Hepatocyte (in vitro differentiated cells): ENCODE measurements at regions not wholly inside any gene's neighbourhood (a gene's known extent, or its start where the extent isn't known, plus 50 kb on each side); places are given as distances from the start of the nearest gene placed in this dataset.

Experiments used
- DNase-seq: peaks from one replicate; pipeline ENCODE4 v3.0.0-alpha.2; 2016; ENCODE audit warnings: low spot score
- H2AFZ ChIP-seq: fragments of 200-600 bp; sonication (generic); 2 replicates; pipeline ENCODE4 v1.6.0; 2016; ENCODE audit warnings: antibody characterized with exemption, mild to moderate bottlenecking
- H3K27ac ChIP-seq: fragments of 200-600 bp; sonication (generic); 2 replicates; pipeline ENCODE4 v1.5.1; 2016; ENCODE audit warnings: mild to moderate bottlenecking
- H3K27me3 ChIP-seq: fragments of 200-600 bp; sonication (generic); 2 replicates; pipeline ENCODE4 v1.6.1; 2016
- H3K36me3 ChIP-seq: fragments of 200-600 bp; sonication (generic); replicated peaks from 2 replicates; pipeline ENCODE4 v1.5.1; 2016; ENCODE audit warnings: low read depth; ENCODE audit not compliant: insufficient read depth
- H3K4me1 ChIP-seq: fragments of 200-600 bp; sonication (generic); 2 replicates; pipeline ENCODE4 v1.5.1; 2016; ENCODE audit warnings: mild to moderate bottlenecking, moderate library complexity; ENCODE audit not compliant: insufficient read depth
- H3K4me2 ChIP-seq: fragments of 200-600 bp; sonication (generic); 2 replicates; pipeline ENCODE4 v1.6.0; 2016
- H3K4me3 ChIP-seq: fragments of 200-600 bp; sonication (generic); 2 replicates; pipeline ENCODE4 v1.5.1; 2016; ENCODE audit warnings: mild to moderate bottlenecking
- H3K79me2 ChIP-seq: fragments of 200-600 bp; sonication (generic); 2 replicates; pipeline ENCODE4 v1.6.0; 2017; ENCODE audit warnings: mild to moderate bottlenecking
- H3K9me2 ChIP-seq: fragments of 200-600 bp; sonication (generic); replicated peaks from 2 replicates; pipeline ENCODE4 v1.6.0; 2017; ENCODE audit warnings: mild to moderate bottlenecking; ENCODE audit not compliant: insufficient read depth
- H3K9me3 ChIP-seq: fragments of 200-600 bp; sonication (generic); 2 replicates; pipeline ENCODE4 v1.5.1; 2016; ENCODE audit warnings: low read depth, mild to moderate bottlenecking
- H4K20me1 ChIP-seq: fragments of 200-600 bp; sonication (generic); 2 replicates; pipeline ENCODE4 v1.6.0; 2016; ENCODE audit warnings: mild to moderate bottlenecking; ENCODE audit not compliant: insufficient read depth, poor library complexity, severe bottlenecking
- CTCF ChIP-seq: fragments of 200-600 bp; sonication (generic); IDR thresholded peaks from 2 replicates; pipeline ENCODE4 v1.5.1; 2016; ENCODE audit warnings: antibody characterized with exemption, mild to moderate bottlenecking; ENCODE audit not compliant: poor library complexity
- EZH2 ChIP-seq: fragments of 200-600 bp; sonication (generic); IDR thresholded peaks from 2 replicates; pipeline ENCODE4 v1.6.1; 2016; ENCODE audit warnings: antibody characterized with exemption, mild to moderate bottlenecking, borderline replicate concordance
- EZH2phosphoT487 ChIP-seq: fragments of 200-600 bp; sonication (generic); IDR thresholded peaks from one replicate; pipeline ENCODE4 v1.6.1; 2018; ENCODE audit warnings: antibody characterized with exemption, mild to moderate bottlenecking, low read depth, moderate library complexity; ENCODE audit not compliant: unreplicated experiment, severe bottlenecking
- WGBS: methylation state at CpG from one replicate; pipeline ENCODE4 v1.1.6; 2016; ENCODE audit warnings: low lambda C conversion rate; ENCODE audit errors: missing lambda C conversion rate; 5-methylcytosine and 5-hydroxymethylcytosine counted together

- Histone ChIP-seq H3K27me3 (no peaks in the 10 kb centered on the region), H3K9me3 (no peaks in the 10 kb centered on the region), H2AFZ (no peak overlapping the region), H3K79me2 (no peaks in the 10 kb centered on the region), H3K9me2 (no peaks in the 10 kb centered on the region), H3K27ac (no peak overlapping the region), H3K36me3 (no peaks in the 10 kb centered on the region), H3K4me3 (no peak overlapping the region), H3K4me2 (no peak overlapping the region), H4K20me1 (no peaks in the 10 kb centered on the region), H3K4me1 (no peaks in the 10 kb centered on the region)
- DNase-seq = no peak
- TF ChIP-seq CTCF (peak; percentile 27), EZH2 (no peak)
- WGBS = 93% methylated on average over 1 of the region's 1 CpG
Observed at GRCh38 chr1:88079036-88079435, 605.0 kb upstream of the PKN2 start.

GRCh38 chr1:88080875-88081274, 603.2 kb upstream of the PKN2 start:
- H3K9me3 ChIP-seq = no peaks in the 10 kb centered on the region

GRCh38 chr1:88088481-88088880, 595.6 kb upstream of the PKN2 start:
- no peak overlapping the region for H3K4me3 ChIP-seq
- 89% methylated on average over 8 of the region's 8 CpGs for WGBS
- no peaks in the 10 kb centered on the region for H4K20me1 ChIP-seq
- H3K9me2 ChIP-seq = no peaks in the 10 kb centered on the region
- no peaks in the 10 kb centered on the region for H3K9me3 ChIP-seq
- DNase-seq = no peak
- H3K4me1 ChIP-seq = no peaks in the 10 kb centered on the region
- no peak overlapping the region for H3K4me2 ChIP-seq
- TF ChIP-seq EZH2 (no peak), CTCF (no peak), EZH2phosphoT487 (no peak)
- no peaks in the 10 kb centered on the region for H3K36me3 ChIP-seq
- no peak overlapping the region for H3K27ac ChIP-seq
- no peaks in the 10 kb centered on the region for H3K27me3 ChIP-seq
- H2AFZ ChIP-seq = no peak overlapping the region
- H3K79me2 ChIP-seq = no peaks in the 10 kb centered on the region

More at GRCh38 chr1:88080875-88081274, 603.2 kb upstream of the PKN2 start:
- H3K79me2 ChIP-seq = no peaks in the 10 kb centered on the region
- H3K4me2 ChIP-seq = no peak overlapping the region
- no peaks in the 10 kb centered on the region for H3K36me3 ChIP-seq
- no peaks in the 10 kb centered on the region for H4K20me1 ChIP-seq
- H3K27me3 ChIP-seq = no peaks in the 10 kb centered on the region
- no peak for TF ChIP-seq EZH2phosphoT487
- DNase-seq = no peak
- no peak overlapping the region for H3K4me3 ChIP-seq
- H2AFZ ChIP-seq = no peak overlapping the region
- H3K9me2 ChIP-seq = no peaks in the 10 kb centered on the region
- H3K27ac ChIP-seq = no peak overlapping the region
- no peaks in the 10 kb centered on the region for H3K4me1 ChIP-seq

- DNase-seq = no peak
- Histone ChIP-seq H3K27ac (no peak overlapping the region), H3K9me3 (no peaks in the 10 kb centered on the region), H4K20me1 (no peaks in the 10 kb centered on the region), H3K79me2 (no peaks in the 10 kb centered on the region), H2AFZ (no peak overlapping the region), H3K4me1 (no peaks in the 10 kb centered on the region), H3K36me3 (no peaks in the 10 kb centered on the region), H3K4me3 (no peak overlapping the region), H3K27me3 (no peaks in the 10 kb centered on the region), H3K9me2 (no peaks in the 10 kb centered on the region), H3K4me2 (no peak overlapping the region)
- WGBS = 0% methylated on average over 1 of the region's 1 CpG
- TF ChIP-seq CTCF (no peak), EZH2 (no peak)
Observed at GRCh38 chr1:88089961-88090360, 594.1 kb upstream of the PKN2 start.
